ENCODE measurements at regions not wholly inside any gene's neighbourhood (a gene's known extent, or its start where the extent isn't known, plus 50 kb on each side); places are given as distances from the start of the nearest gene placed in this dataset.

DNA sequence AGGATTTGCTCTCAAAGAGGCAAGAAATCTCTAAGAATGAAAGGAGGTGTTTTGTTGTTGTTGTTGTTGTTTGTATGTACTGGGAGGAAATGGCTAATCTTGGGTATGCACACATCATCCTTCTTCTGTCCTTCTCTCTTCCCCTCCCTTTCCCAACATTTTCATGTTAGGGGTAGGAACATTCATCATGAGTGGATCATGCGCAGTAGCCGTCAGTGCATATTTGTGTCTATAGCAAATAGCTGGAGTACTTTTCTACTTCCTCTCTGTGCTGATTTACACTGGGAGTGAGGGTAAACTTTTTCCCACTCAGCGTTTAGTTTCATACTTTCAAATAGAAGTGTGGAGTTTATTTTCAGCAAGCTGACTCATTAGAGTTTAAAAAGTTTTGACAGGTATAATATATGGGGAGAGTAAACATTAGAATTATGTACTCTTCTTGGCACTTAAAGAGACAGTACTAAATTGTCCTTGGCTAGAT, 80.5 kb upstream of the PRKG1 start:
- Histone ChIP-seq H3K79me2 (ENCODE audit: insufficient read depth, low read length) (no peaks in the 10 kb centered on the region), H3K4me2 (ENCODE audit: low read depth, low read length) (no peak overlapping the region), H3K4me1 (ENCODE audit: insufficient read depth, low read length) (0 out of 2 replicates have a peak, but pooled peaks cover 8% of the 10 kb centered on the region), H3K4me3 (replicated peaks in 1 of 3; ENCODE audit: insufficient read depth in 1 of 3, low read depth in 2 of 3, low read length in 3 of 3) (no peak overlapping the region), H3K36me3 (replicated peaks in 1 of 2; ENCODE audit: control insufficient read depth in 1 of 2, insufficient read depth in 2 of 2, low read length in 2 of 2) (no peaks in the 10 kb centered on the region), H3K27ac (ENCODE audit: extremely low read length, insufficient read depth, low read length) (no peak overlapping the region), H4K20me1 (ENCODE audit: insufficient read depth, low read length) (no peaks in the 10 kb centered on the region), H3K27me3 (ENCODE audit: control insufficient read depth in 1 of 2, insufficient read depth in 2 of 2, low read length in 2 of 2) (peaks cover 6 to 49% of the 10 kb centered on the region in 2 experiments), H2AFZ (ENCODE audit: low read length) (no peak overlapping the region), H3K9me3 (ENCODE audit: low read length) (no peaks in the 10 kb centered on the region), H3K9ac (ENCODE audit: insufficient read depth, low read depth, low read length) (no peak overlapping the region)
- ChIA-PET POLR2A (no interaction called here), CTCF (ENCODE audit: low intra/inter-chr PET ratio, low total read pairs) (no interaction called here)
- WGBS (ENCODE audit: low lambda C conversion rate): 39% methylated on average over 3 of the region's 3 CpGs
- intact Hi-C loops (cut with micrococcal nuclease; ENCODE audit: unreplicated experiment): loop anchor here (10.0 kb wide), 1 partner anchor 199 kb away; no protein-coding TSS in a partner anchor
- DNase-seq (ENCODE audit: low spot score) (no peak), ATAC-seq (no peak), FAIRE-seq (no peak)
- in situ Hi-C loops (cut with HindIII; ENCODE audit: extremely low pct_ligation_motif_present, low pct_unique_long_range_greater_than_20kb): loop anchor here (10.0 kb wide), 1 partner anchor 209 kb away; no protein-coding TSS in a partner anchor
- TF ChIP-seq, protein P1, sequence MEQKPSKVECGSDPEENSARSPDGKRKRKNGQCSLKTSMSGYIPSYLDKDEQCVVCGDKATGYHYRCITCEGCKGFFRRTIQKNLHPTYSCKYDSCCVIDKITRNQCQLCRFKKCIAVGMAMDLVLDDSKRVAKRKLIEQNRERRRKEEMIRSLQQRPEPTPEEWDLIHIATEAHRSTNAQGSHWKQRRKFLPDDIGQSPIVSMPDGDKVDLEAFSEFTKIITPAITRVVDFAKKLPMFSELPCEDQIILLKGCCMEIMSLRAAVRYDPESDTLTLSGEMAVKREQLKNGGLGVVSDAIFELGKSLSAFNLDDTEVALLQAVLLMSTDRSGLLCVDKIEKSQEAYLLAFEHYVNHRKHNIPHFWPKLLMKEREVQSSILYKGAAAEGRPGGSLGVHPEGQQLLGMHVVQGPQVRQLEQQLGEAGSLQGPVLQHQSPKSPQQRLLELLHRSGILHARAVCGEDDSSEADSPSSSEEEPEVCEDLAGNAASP (CRISPR knock-in tag; IDR thresholded peaks at IDR 0.05; ENCODE audit: borderline replicate concordance): no peak
- no TSS peak for BruUV-seq (replicated peaks)

DNA sequence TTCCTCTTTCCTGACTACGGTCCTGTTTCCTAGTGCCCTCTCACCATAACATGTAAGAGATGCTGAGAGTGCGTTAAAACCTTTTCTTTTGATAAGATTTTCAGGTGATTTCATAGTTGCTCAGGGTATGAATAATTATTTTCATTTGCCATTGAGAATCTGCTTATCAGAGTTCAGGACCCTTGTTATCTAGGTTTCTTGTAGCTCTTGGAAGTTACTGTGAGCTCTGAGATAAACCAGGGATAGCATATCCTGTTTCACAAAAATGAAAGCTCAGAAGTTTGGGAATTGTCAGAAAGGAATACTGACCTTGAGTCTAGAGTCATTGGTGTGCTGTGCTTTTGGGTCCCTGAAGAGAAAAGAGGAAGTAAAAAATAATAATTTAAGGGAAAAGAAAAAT, 76.8 kb upstream of the PRKG1 start:
- no peaks in the 10 kb centered on the region for H3K9me3 ChIP-seq (ENCODE audit: low read length)
- intact Hi-C loops (cut with micrococcal nuclease; ENCODE audit: unreplicated experiment): loop anchor here (10.0 kb wide), 1 partner anchor 203 kb away; no protein-coding TSS in a partner anchor
- no peak overlapping the region for H3K4me2 ChIP-seq (ENCODE audit: low read depth, low read length)
- no peak for TF ChIP-seq ZNF619 (CRISPR knock-in tag; IDR thresholded peaks at IDR 0.05)
- TF ChIP-seq GABPB1 (CRISPR knock-in tag; IDR thresholded peaks at IDR 0.05): no peak
- TF ChIP-seq KDM5B (CRISPR knock-in tag; IDR thresholded peaks at IDR 0.05; ENCODE audit: borderline replicate concordance): no peak
- no peak for TF ChIP-seq PHF21A (CRISPR knock-in tag; IDR thresholded peaks at IDR 0.05)
- TF ChIP-seq RBM39 (IDR thresholded peaks at IDR 0.05; ENCODE audit: low read depth, low read length, poor library complexity, severe bottlenecking): no peak
- no peak for TF ChIP-seq ETV5 (CRISPR knock-in tag; IDR thresholded peaks at IDR 0.05; ENCODE audit: borderline replicate concordance)
- 0 out of 2 replicates have a peak, but pooled peaks cover 1% of the 10 kb centered on the region for H3K4me1 ChIP-seq (ENCODE audit: insufficient read depth, low read length)
- POLR2A ChIA-PET: no interaction called here
- no TSS peak for BruUV-seq (replicated peaks)
- no peak for ATAC-seq
- 4% methylated on average over 2 of the region's 2 CpGs for WGBS (ENCODE audit: low lambda C conversion rate)
- no peak overlapping the region for H2AFZ ChIP-seq (ENCODE audit: low read length)
- no peaks in the 10 kb centered on the region for H4K20me1 ChIP-seq (ENCODE audit: insufficient read depth, low read length)
- H3K4me3 ChIP-seq (replicated peaks in 1 of 3; ENCODE audit: insufficient read depth in 1 of 3, low read depth in 2 of 3, low read length in 3 of 3): no peak overlapping the region
- peaks cover 2 to 26% of the 10 kb centered on the region in 2 experiments; a peak in 4 of 5 replicates for H3K27me3 ChIP-seq (ENCODE audit: control insufficient read depth in 1 of 2, insufficient read depth in 2 of 2, low read length in 2 of 2)
- CTCF ChIA-PET (ENCODE audit: low intra/inter-chr PET ratio, low total read pairs): no interaction called here
- H3K27ac ChIP-seq (ENCODE audit: extremely low read length, insufficient read depth, low read length): no peak overlapping the region
- H3K9ac ChIP-seq (ENCODE audit: insufficient read depth, low read depth, low read length): no peak overlapping the region
- DNase-seq (ENCODE audit: low spot score): no peak
- in situ Hi-C loops (cut with HindIII; ENCODE audit: extremely low pct_ligation_motif_present, low pct_unique_long_range_greater_than_20kb): loop anchor here (10.0 kb wide), 1 partner anchor 213 kb away; no protein-coding TSS in a partner anchor
- no peak for FAIRE-seq
- no peaks in the 10 kb centered on the region for H3K79me2 ChIP-seq (ENCODE audit: insufficient read depth, low read length)
- H3K36me3 ChIP-seq (replicated peaks in 1 of 2; ENCODE audit: control insufficient read depth in 1 of 2, insufficient read depth in 2 of 2, low read length in 2 of 2): no peaks in the 10 kb centered on the region
